GM12872 (cell line): ENCODE measurements at regions not wholly inside any gene's neighbourhood (a gene's known extent, or its start where the extent isn't known, plus 50 kb on each side); places are given as distances from the start of the nearest gene placed in this dataset.

Source experiments
- CTCF ChIP-seq: IDR thresholded peaks from 3 replicates; pipeline ENCODE4 v1.5.1; 2011; ENCODE audit warnings: low read depth, mild to moderate bottlenecking, low read length, moderate library complexity; ENCODE audit not compliant: insufficient read depth

GRCh38 chr2:449246-450067 is 161.6 kb upstream of the ALKAL2 start:
- no peak for TF ChIP-seq CTCF

- no peak for TF ChIP-seq CTCF
These were observed 160.2 kb upstream of the ALKAL2 start for GRCh38 chr2:447902-448665.

- TF ChIP-seq CTCF, result no peak
These were observed 159.2 kb upstream of the ALKAL2 start for GRCh38 chr2:446963-447530.

GRCh38 chr2:446303-446874 is 158.5 kb upstream of the ALKAL2 start:
- TF ChIP-seq CTCF, result no peak

GRCh38 chr2:445896-446295 is 158.0 kb upstream of the ALKAL2 start:
- TF ChIP-seq CTCF, result no peak

- no peak for TF ChIP-seq CTCF
These were observed 157.3 kb upstream of the ALKAL2 start for GRCh38 chr2:444937-445884.

GRCh38 chr2:443741-444140 is 155.8 kb upstream of the ALKAL2 start:
- no peak for TF ChIP-seq CTCF
